ENCODE measurements at regions not wholly inside any gene's neighbourhood (a gene's known extent, or its start where the extent isn't known, plus 50 kb on each side); places are given as distances from the start of the nearest gene placed in this dataset.
A peak's percentile ranks its signal among the peaks of the same experiment; 100 is the strongest.

- Histone ChIP-seq H3K27ac (no peak overlapping the region), H3K27me3 (no peaks in the 10 kb centered on the region), H3K9me3 (no peaks in the 10 kb centered on the region), H3K4me3 (no peak overlapping the region), H3K4me1 (no peaks in the 10 kb centered on the region), H3K36me3 (no peaks in the 10 kb centered on the region)
- DNase-seq (ENCODE audit: low spot score in 2 of 2) = no peak
- no peak for TF ChIP-seq CTCF (IDR thresholded peaks at IDR 0.05)
- intact Hi-C loops (cut with DNase I) = no loop called here
Observed at GRCh38 chr10:130689743-130690626, 553.8 kb downstream of the GLRX3 start.

- TF ChIP-seq CTCF (IDR thresholded peaks at IDR 0.05) = no peak
- intact Hi-C loops (cut with DNase I) = no loop called here
Observed at GRCh38 chr10:130691776-130692175, 555.6 kb downstream of the GLRX3 start.

GRCh38 chr10:130696870-130697269, 560.7 kb downstream of the GLRX3 start:
- no peak for DNase-seq (ENCODE audit: low spot score in 2 of 2)
- Histone ChIP-seq H3K4me3 (no peak overlapping the region), H3K9me3 (no peaks in the 10 kb centered on the region), H3K36me3 (no peaks in the 10 kb centered on the region), H3K4me1 (no peaks in the 10 kb centered on the region), H3K27me3 (no peaks in the 10 kb centered on the region), H3K27ac (no peak overlapping the region)
- intact Hi-C loops (cut with DNase I) = no loop called here
- no peak for TF ChIP-seq CTCF (IDR thresholded peaks at IDR 0.05)

More at GRCh38 chr10:130691776-130692175, 555.6 kb downstream of the GLRX3 start:
- no peaks in the 10 kb centered on the region for H3K27me3 ChIP-seq
- no peak overlapping the region for H3K4me3 ChIP-seq
- peak in 1 of 2 donors; percentile 9 for DNase-seq (ENCODE audit: low spot score in 2 of 2)
- no peaks in the 10 kb centered on the region for H3K9me3 ChIP-seq
- no peaks in the 10 kb centered on the region for H3K36me3 ChIP-seq
- no peak overlapping the region for H3K27ac ChIP-seq
- no peaks in the 10 kb centered on the region for H3K4me1 ChIP-seq

DNA sequence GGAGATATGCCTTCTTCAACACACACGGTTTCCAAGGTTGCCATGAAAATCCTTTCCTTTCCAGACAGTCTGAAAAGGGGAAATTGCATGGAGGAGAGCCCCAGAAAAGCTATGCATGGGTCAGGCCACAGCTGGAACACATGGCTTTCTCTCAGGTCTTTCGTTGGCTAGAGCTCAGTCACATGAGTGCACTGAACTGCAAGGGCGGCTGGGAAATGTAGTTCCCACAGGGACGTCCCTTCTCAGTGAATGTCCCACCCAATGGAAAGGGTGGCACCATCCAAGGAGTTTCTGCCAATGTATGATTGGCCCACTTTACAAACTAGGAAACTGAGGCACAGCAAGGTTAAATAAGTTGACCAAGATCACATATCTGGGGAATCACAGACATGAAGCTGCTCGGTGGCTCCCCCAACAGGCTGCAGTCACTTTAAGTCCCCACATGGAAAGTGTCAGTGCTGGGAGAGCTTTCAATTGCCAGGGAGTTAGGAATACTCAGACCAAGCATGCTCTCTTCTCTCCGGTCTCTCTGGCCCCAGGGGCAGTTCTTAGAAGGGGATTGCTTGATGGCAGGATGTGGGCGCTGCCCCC, 571.3 kb downstream of the GLRX3 start:
- Histone ChIP-seq H3K4me3 (no peak overlapping the region), H3K27me3 (no peaks in the 10 kb centered on the region), H3K36me3 (no peaks in the 10 kb centered on the region), H3K27ac (no peak overlapping the region), H3K4me1 (no peaks in the 10 kb centered on the region), H3K9me3 (no peaks in the 10 kb centered on the region)
- intact Hi-C loops (cut with DNase I) = no loop called here
- TF ChIP-seq CTCF (IDR thresholded peaks at IDR 0.05) = no peak
- DNase-seq (ENCODE audit: low spot score in 2 of 2) = no peak

- intact Hi-C loops (cut with DNase I) = no loop called here
- H3K9me3 ChIP-seq = no peaks in the 10 kb centered on the region
- no peak for DNase-seq (ENCODE audit: low spot score in 2 of 2)
- no peaks in the 10 kb centered on the region for H3K4me1 ChIP-seq
- no peak overlapping the region for H3K4me3 ChIP-seq
- no peak overlapping the region for H3K27ac ChIP-seq
- no peaks in the 10 kb centered on the region for H3K36me3 ChIP-seq
- H3K27me3 ChIP-seq = no peaks in the 10 kb centered on the region
- TF ChIP-seq CTCF (IDR thresholded peaks at IDR 0.05) = no peak
Observed at GRCh38 chr10:130708465-130709070, 572.4 kb downstream of the GLRX3 start.

Measured in ascending aorta (tissue), 2 donors.